Inflammatory macrophage treated with lipopolysaccharide for 4 hours (primary cell): ENCODE measurements at regions not wholly inside any gene's neighbourhood (a gene's known extent, or its start where the extent isn't known, plus 50 kb on each side); places are given as distances from the start of the nearest gene placed in this dataset.
"Not testable (repeated sequence)": the region's sequence is repeated elsewhere in the genome, so short reads cannot be mapped to it uniquely, and the experiment has no call there.

Experiments used
- DNase-seq: peaks from one replicate; pipeline ENCODE4 v3.0.0-alpha.2; 2020

GRCh38 chr13:42485272-42485671, 88.7 kb upstream of the TNFSF11 start:
- DNase-seq: no peak

GRCh38 chr13:42486711-42487198, 87.2 kb upstream of the TNFSF11 start:
- peak; percentile 52 for DNase-seq

GRCh38 chr13:42487221-42487620, 86.7 kb upstream of the TNFSF11 start:
- DNase-seq: no peak

- DNase-seq: no peak
These were observed 83.3 kb upstream of the TNFSF11 start for GRCh38 chr13:42490676-42491075.

- no peak for DNase-seq
These were observed 81.5 kb upstream of the TNFSF11 start for GRCh38 chr13:42492372-42492920.

GRCh38 chr13:42494157-42494556, 79.8 kb upstream of the TNFSF11 start:
- DNase-seq: no peak

GRCh38 chr13:42495255-42495654, 78.7 kb upstream of the TNFSF11 start:
- peak; percentile 4 for DNase-seq

GRCh38 chr13:42495751-42496150, 78.2 kb upstream of the TNFSF11 start:
- no peak for DNase-seq

- DNase-seq: not testable (repeated sequence)
These were observed 76.9 kb upstream of the TNFSF11 start for GRCh38 chr13:42496926-42497554.

- peak; percentile 12 for DNase-seq
These were observed 76.2 kb upstream of the TNFSF11 start for GRCh38 chr13:42497798-42498197.

GRCh38 chr13:42498521-42498920, 75.4 kb upstream of the TNFSF11 start:
- no peak for DNase-seq
